HEK293 (cell line): ENCODE measurements at regions not wholly inside any gene's neighbourhood (a gene's known extent, or its start where the extent isn't known, plus 50 kb on each side); places are given as distances from the start of the nearest gene placed in this dataset.

Experiments used
- CTCF ChIA-PET: fragments of 350-600 bp; formaldehyde crosslinking; extraction: SDS; loops from one replicate; lab custom pipeline; 2021; ENCODE audit warnings: antibody characterized with exemption; lab: Yijun Ruan, JAX
- POLR2A ChIA-PET: fragments of 300-600 bp; formaldehyde crosslinking; extraction: SDS; loops from one replicate; lab custom pipeline; 2020; ENCODE audit warnings: antibody characterized with exemption, inconsistent platforms; lab: Yijun Ruan, JAX
- H3K27ac ChIP-seq: fragments of 200-500 bp; sonication (Bioruptor generic); 2 replicates; pipeline ENCODE4 v1.5.1; 2014; ENCODE audit warnings: low read depth, low read length, control low read depth, inconsistent platforms; ENCODE audit errors: extremely low read depth
- H3K36me3 ChIP-seq, 2 experiments: fragments of 200-500 bp in 1 of 2; sonication (Bioruptor generic) in 1 of 2; 1 replicate in 1 of 2; 2 replicates in 1 of 2; pipeline ENCODE4 v1.5.1; 2014 to 2017; ENCODE audit warnings: inconsistent platforms in 2 of 2, low read length in 2 of 2; ENCODE audit not compliant: control insufficient read depth in 2 of 2, insufficient read depth in 1 of 2
- H3K4me1 ChIP-seq: fragments of 200-500 bp; sonication (Bioruptor generic); 2 replicates; pipeline ENCODE4 v1.5.1; 2014; ENCODE audit warnings: mild to moderate bottlenecking, low read length, inconsistent platforms; ENCODE audit not compliant: control insufficient read depth, insufficient read depth
- H3K4me3 ChIP-seq: 2 replicates; pipeline ENCODE4 v1.5.1; 2011; ENCODE audit warnings: low read depth, mild to moderate bottlenecking, control low read depth, low read length, moderate library complexity
- H3K9me3 ChIP-seq: fragments of 200-500 bp; sonication (Bioruptor generic); 2 replicates; pipeline ENCODE4 v1.5.1; 2014; ENCODE audit warnings: low read depth, low read length, inconsistent platforms; ENCODE audit not compliant: control insufficient read depth, insufficient read depth
- ATF2 ChIP-seq: fragments of 450-650 bp; formaldehyde crosslinking; IDR thresholded peaks from 2 replicates; pipeline ENCODE4 v1.5.1; 2016; ENCODE audit warnings: missing biosample characterization, missing genetic modification characterization, low read depth
- GLI2 ChIP-seq: fragments of 450-650 bp; formaldehyde crosslinking; IDR thresholded peaks from 2 replicates; pipeline ENCODE4; 2017; ENCODE audit warnings: missing biosample characterization, missing genetic modification characterization, low read depth, borderline replicate concordance
- GLI4 ChIP-seq: fragments of 450-650 bp; formaldehyde crosslinking; IDR thresholded peaks from 2 replicates; pipeline ENCODE4 v1.5.1; 2016; ENCODE audit warnings: missing biosample characterization, missing genetic modification characterization
- HOXD13 ChIP-seq: sonication (generic); formaldehyde crosslinking; IDR thresholded peaks from 2 replicates; pipeline ENCODE4 v1.8.0; 2022; ENCODE audit warnings: missing genetic modification reagents, borderline replicate concordance
- MZF1 ChIP-seq: fragments of 450-650 bp; formaldehyde crosslinking; IDR thresholded peaks from 2 replicates; pipeline ENCODE4 v1.5.1; 2017; ENCODE audit warnings: missing biosample characterization, missing genetic modification characterization, borderline replicate concordance
- PBX3 ChIP-seq: sonication (generic); formaldehyde crosslinking; IDR thresholded peaks from 2 replicates; pipeline ENCODE4 v1.8.1; 2022; ENCODE audit warnings: mild to moderate bottlenecking, moderate library complexity, missing genetic modification reagents
- SCRT2 ChIP-seq: fragments of 450-650 bp; formaldehyde crosslinking; IDR thresholded peaks from 2 replicates; pipeline ENCODE4 v1.5.1; 2016; ENCODE audit warnings: missing biosample characterization, missing genetic modification characterization
- SETDB1 ChIP-seq: IDR thresholded peaks from one replicate; pipeline ENCODE4 v1.6.1; 2017; ENCODE audit warnings: mild to moderate bottlenecking, low read length, moderate library complexity, mixed read lengths; ENCODE audit not compliant: insufficient read length
- ZBTB20 ChIP-seq: fragments of 450-650 bp; formaldehyde crosslinking; IDR thresholded peaks from 2 replicates; pipeline ENCODE4 v1.5.1; 2016; ENCODE audit warnings: missing biosample characterization, missing genetic modification characterization
- ZNF174 ChIP-seq: fragments of 450-650 bp; formaldehyde crosslinking; IDR thresholded peaks from 2 replicates; pipeline ENCODE4 v1.5.0; 2017; ENCODE audit warnings: missing biosample characterization, mild to moderate bottlenecking, missing genetic modification characterization
- ZNF221 ChIP-seq: fragments of 450-650 bp; formaldehyde crosslinking; IDR thresholded peaks from 2 replicates; pipeline ENCODE4 v1.5.1; 2017; ENCODE audit warnings: missing biosample characterization, missing genetic modification characterization, borderline replicate concordance
- ZNF335 ChIP-seq: fragments of 450-650 bp; formaldehyde crosslinking; conservative IDR thresholded peaks from 2 replicates; pipeline ENCODE4 v1.5.1; 2016; ENCODE audit warnings: missing biosample characterization, missing genetic modification characterization
- ZNF416 ChIP-seq: fragments of 450-650 bp; formaldehyde crosslinking; IDR thresholded peaks from 2 replicates; pipeline ENCODE4 v1.5.1; 2016; ENCODE audit warnings: missing biosample characterization, missing genetic modification characterization
- ZNF623 ChIP-seq: fragments of 450-650 bp; formaldehyde crosslinking; IDR thresholded peaks from 2 replicates; pipeline ENCODE4 v1.5.1; 2016; ENCODE audit warnings: missing biosample characterization, missing genetic modification characterization
- ZNF670 ChIP-seq: fragments of 450-650 bp; formaldehyde crosslinking; IDR thresholded peaks from 2 replicates; pipeline ENCODE4 v1.5.1; 2016; ENCODE audit warnings: missing biosample characterization, missing genetic modification characterization, low read depth
- ZNF776 ChIP-seq: fragments of 450-650 bp; formaldehyde crosslinking; IDR thresholded peaks from 2 replicates; pipeline ENCODE4 v1.5.0; 2017; ENCODE audit warnings: missing biosample characterization, missing genetic modification characterization, borderline replicate concordance

GRCh38 chr10:58981846-58982245 is 194.6 kb upstream of the PHYHIPL start (continued):
- no peak for TF ChIP-seq ZNF174
- TF ChIP-seq GLI4 (tag by site-specific recombination): no peak
- TF ChIP-seq ZNF670 (tag by site-specific recombination): no peak

GRCh38 chr10:58982470-58983239 is 193.8 kb upstream of the PHYHIPL start:
- POLR2A ChIA-PET: no interaction called here
- Histone ChIP-seq H3K9me3 (no peaks in the 10 kb centered on the region), H3K27ac (no peak overlapping the region), H3K4me1 (no peaks in the 10 kb centered on the region), H3K36me3 (no peaks in the 10 kb centered on the region), H3K4me3 (no peak overlapping the region)
- CTCF ChIA-PET: interaction anchor here (0.6 to 1.0 kb wide), 2 partner anchors 19 to 21 kb away, joined by 3 read pairs; no protein-coding TSS in a partner anchor
- no peak for TF ChIP-seq ZNF416 (tag by site-specific recombination)
- peak; percentile 85 for TF ChIP-seq ZNF335 (tag by site-specific recombination)
- no peak for TF ChIP-seq GLI4 (tag by site-specific recombination)
- TF ChIP-seq ATF2 (tag by site-specific recombination): peak; percentile 50; the same call in 1 of the 2 replicates

GRCh38 chr10:58985216-58985615 is 191.2 kb upstream of the PHYHIPL start:
- no peak overlapping the region for H3K4me3 ChIP-seq
- TF ChIP-seq SCRT2 (no peak), ZNF776 (tag by site-specific recombination) (no peak), ZNF221 (tag by site-specific recombination) (no peak), PBX3 (CRISPR knock-in tag) (no peak)
- no peaks in the 10 kb centered on the region for H3K4me1 ChIP-seq
- CTCF ChIA-PET: no interaction called here
- H3K27ac ChIP-seq: no peak overlapping the region
- no peaks in the 10 kb centered on the region for H3K9me3 ChIP-seq
- no peaks in the 10 kb centered on the region for H3K36me3 ChIP-seq
- POLR2A ChIA-PET: no interaction called here

- Histone ChIP-seq H3K36me3 (no peaks in the 10 kb centered on the region), H3K4me3 (no peak overlapping the region), H3K9me3 (no peaks in the 10 kb centered on the region), H3K4me1 (no peaks in the 10 kb centered on the region), H3K27ac (no peak overlapping the region)
- ChIA-PET POLR2A (no interaction called here), CTCF (interaction anchor here (0.6 to 0.7 kb wide), 2 partner anchors 23 to 180 kb away, joined by 3 to 5 read pairs; no protein-coding TSS in a partner anchor)
- no peak for TF ChIP-seq ZNF623
- no peak for TF ChIP-seq ZBTB20 (tag by site-specific recombination)
- TF ChIP-seq MZF1 (tag by site-specific recombination): no peak
- TF ChIP-seq HOXD13 (CRISPR knock-in tag): no peak
- no peak for TF ChIP-seq GLI2 (tag by site-specific recombination)
- peak; percentile 41 for TF ChIP-seq SETDB1
These were observed 186.9 kb upstream of the PHYHIPL start for GRCh38 chr10:58989486-58990039.
